ENCODE measurements at regions not wholly inside any gene's neighbourhood (a gene's known extent, or its start where the extent isn't known, plus 50 kb on each side); places are given as distances from the start of the nearest gene placed in this dataset.
A peak's percentile ranks its signal among the peaks of the same experiment; 100 is the strongest.
"Not testable (repeated sequence)": the region's sequence is repeated elsewhere in the genome, so short reads cannot be mapped to it uniquely, and the experiment has no call there.

- DNase-seq, result peak in 1 of 3 donors; percentile 22
Observed at GRCh38 chr12:93980711-93981110, 167.7 kb upstream of the PLXNC1 start.

- no peak for DNase-seq
Observed at GRCh38 chr12:93981411-93981810, 167.0 kb upstream of the PLXNC1 start.

- DNase-seq, result peak in 2 of 3 donors; percentile 7 to 42
Observed at GRCh38 chr12:93982771-93983315, 165.5 kb upstream of the PLXNC1 start.

GRCh38 chr12:93984005-93984404, 164.4 kb upstream of the PLXNC1 start:
- DNase-seq, result peak in 1 of 3 donors; percentile 17

GRCh38 chr12:93989949-93990348, 158.4 kb upstream of the PLXNC1 start:
- DNase-seq, result peak in 1 of 3 donors; percentile 13

- peak in 1 of 3 donors; percentile 16 for DNase-seq
Observed at GRCh38 chr12:93990832-93991803, 157.3 kb upstream of the PLXNC1 start.

GRCh38 chr12:93991829-93992461, 156.4 kb upstream of the PLXNC1 start:
- DNase-seq, result peak in 1 of 3 donors; percentile 10

GRCh38 chr12:93994721-93995120, 153.7 kb upstream of the PLXNC1 start:
- no peak for DNase-seq

- DNase-seq, result no peak
Observed at GRCh38 chr12:93996321-93996720, 152.1 kb upstream of the PLXNC1 start.

GRCh38 chr12:94001691-94002090, 146.7 kb upstream of the PLXNC1 start:
- no peak for DNase-seq

- DNase-seq, result not testable (repeated sequence)
Observed at GRCh38 chr12:94002925-94003324, 145.5 kb upstream of the PLXNC1 start.

GRCh38 chr12:94007833-94008232, 140.5 kb upstream of the PLXNC1 start:
- not testable (repeated sequence) for DNase-seq

- DNase-seq, result no peak
Observed at GRCh38 chr12:94010307-94010706, 138.1 kb upstream of the PLXNC1 start.

GRCh38 chr12:94012071-94012470, 136.3 kb upstream of the PLXNC1 start:
- no peak for DNase-seq

- peak in 2 of 3 donors; percentile 35 to 44 for DNase-seq
Observed at GRCh38 chr12:94012590-94012989, 135.8 kb upstream of the PLXNC1 start.

GRCh38 chr12:94017247-94017646, 131.1 kb upstream of the PLXNC1 start:
- DNase-seq, result not testable (repeated sequence)

- DNase-seq, result peak in 2 of 3 donors; percentile 10 to 22
Observed at GRCh38 chr12:94020335-94020734, 128.0 kb upstream of the PLXNC1 start.

GRCh38 chr12:94023879-94024278, 124.5 kb upstream of the PLXNC1 start:
- no peak for DNase-seq

GRCh38 chr12:94025068-94025467, 123.3 kb upstream of the PLXNC1 start:
- no peak for DNase-seq

GRCh38 chr12:94025756-94026155, 122.6 kb upstream of the PLXNC1 start:
- peak; percentile 60 to 81 (median 73) for DNase-seq

- no peak for DNase-seq
Observed at GRCh38 chr12:94026596-94026995, 121.8 kb upstream of the PLXNC1 start.

GRCh38 chr12:94027561-94027960, 120.8 kb upstream of the PLXNC1 start:
- no peak for DNase-seq

- DNase-seq, result no peak
Observed at GRCh38 chr12:94031763-94032162, 116.6 kb upstream of the PLXNC1 start.

- no peak for DNase-seq
Observed at GRCh38 chr12:94032368-94032767, 116.0 kb upstream of the PLXNC1 start.

Data from suppressor macrophage treated with lipopolysaccharide for 1 hour (primary cell).